H1 (cell line): ENCODE measurements at regions not wholly inside any gene's neighbourhood (a gene's known extent, or its start where the extent isn't known, plus 50 kb on each side); places are given as distances from the start of the nearest gene placed in this dataset.

Experiments used
- GABPA ChIP-seq: IDR thresholded peaks from 2 replicates; pipeline ENCODE4 v1.6.1; 2011; ENCODE audit warnings: mild to moderate bottlenecking, low read length, moderate library complexity, borderline replicate concordance; ENCODE audit not compliant: insufficient read depth
- JUN ChIP-seq: IDR thresholded peaks from 2 replicates; pipeline ENCODE4 v1.6.1; 2011; ENCODE audit warnings: low read depth, mild to moderate bottlenecking, improper control_type of control experiment, low read length
- KDM4A ChIP-seq: IDR thresholded peaks from one replicate; pipeline ENCODE4 v1.7.1; 2012; ENCODE audit warnings: low read depth, mild to moderate bottlenecking, moderate library complexity, low read length, inconsistent platforms; ENCODE audit not compliant: severe bottlenecking
- RXRA ChIP-seq: IDR thresholded peaks from 2 replicates; pipeline ENCODE4 v1.6.1; 2011; ENCODE audit warnings: low read depth, mild to moderate bottlenecking, low read length, moderate library complexity; ENCODE audit not compliant: insufficient read depth
- SP2 ChIP-seq: IDR thresholded peaks from 2 replicates; pipeline ENCODE4 v1.6.1; 2012; ENCODE audit warnings: mild to moderate bottlenecking, low read length, inconsistent platforms
- ZNF274 ChIP-seq: IDR thresholded peaks from 2 replicates; pipeline ENCODE4 v1.7.0; 2012; ENCODE audit warnings: low read length, borderline replicate concordance; ENCODE audit errors: extremely low read depth

- TF ChIP-seq GABPA (no peak), KDM4A (no peak), JUN (no peak), ZNF274 (no peak), RXRA (no peak), SP2 (no peak)
Measured at GRCh38 chr1:30444850-30445249, 278.5 kb downstream of the MATN1 start (continued).
